ENCODE measurements at regions not wholly inside any gene's neighbourhood (a gene's known extent, or its start where the extent isn't known, plus 50 kb on each side); places are given as distances from the start of the nearest gene placed in this dataset.

DNA sequence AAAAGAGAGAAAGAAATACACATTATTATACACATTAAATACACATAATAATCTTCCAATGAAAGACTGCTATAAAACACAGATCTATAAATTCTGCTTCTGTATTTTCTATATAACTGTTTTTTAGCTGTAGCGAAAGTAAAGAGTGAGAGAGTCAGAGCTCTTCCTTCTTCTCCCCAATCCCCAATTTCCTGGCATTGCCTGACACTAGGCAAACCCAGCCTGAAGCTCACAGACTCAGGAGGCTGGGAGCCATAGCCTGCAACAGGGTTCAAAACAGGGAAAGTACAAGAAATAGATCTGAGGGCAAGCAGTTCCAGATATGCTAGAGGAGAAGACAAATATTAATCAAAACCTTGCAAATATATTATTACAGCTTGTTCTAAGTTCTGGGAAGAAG is 201.6 kb downstream of the HNRNPD start:
- TF ChIP-seq ZNF274 (IDR thresholded peaks at IDR 0.05; ENCODE audit: borderline replicate concordance, extremely low read depth, low read length): no peak
- no peak for TF ChIP-seq CHD1 (IDR thresholded peaks at IDR 0.05; ENCODE audit: low read depth, low read length)
- no peak overlapping the region for H3K14ac ChIP-seq (ENCODE audit: insufficient read length)
- 100% methylated on average over 1 of the region's 1 CpG; no CpG with 5 or more reads in 1 of the 2 experiments for WGBS, 2 experiments (ENCODE audit: extremely low coverage in 1 of 2, insufficient coverage in 1 of 2, insufficient read length in 1 of 2, insufficient replicate concordance in 2 of 2, low coverage in 1 of 2, low lambda C conversion rate in 2 of 2, missing lambda C conversion rate in 1 of 2)

More for the DNA sequence above, 201.6 kb downstream of the HNRNPD start:
- Histone ChIP-seq H4K20me1 (replicated peaks in 1 of 2; ENCODE audit: control insufficient read depth in 1 of 2, insufficient read depth in 2 of 2, low read length in 2 of 2) (no peaks in the 10 kb centered on the region), H3K56ac (replicated peaks; ENCODE audit: insufficient read length, low read depth, low read length) (no peak overlapping the region), H3K4me3 (ENCODE audit: extremely low read depth in 1 of 4, insufficient read depth in 2 of 4, low read depth in 3 of 4, low read length in 4 of 4) (no peak overlapping the region), H3K23me2 (ENCODE audit: low read depth, low read length) (no peaks in the 10 kb centered on the region; the same call in 1 of the 2 replicates), H4K5ac (ENCODE audit: insufficient read length, low read depth, low read length) (no peak overlapping the region), H3K23ac (ENCODE audit: insufficient read length) (no peak overlapping the region), H3K4ac (replicated peaks; ENCODE audit: insufficient read length, low read depth, low read length) (no peak overlapping the region), H3K27me3 (replicated peaks in 1 of 4; ENCODE audit: control insufficient read depth in 3 of 4, extremely low read depth in 1 of 4, insufficient read depth in 3 of 4, low read length in 3 of 4) (no peaks in the 10 kb centered on the region), H2BK20ac (ENCODE audit: low read length) (no peak overlapping the region), H2BK15ac (ENCODE audit: low read length) (no peak overlapping the region), H2AFZ (ENCODE audit: low read length) (no peak overlapping the region), H3K27ac (ENCODE audit: low read depth, low read length) (no peak overlapping the region), H3K18ac (ENCODE audit: extremely low read depth, low read length) (no peak overlapping the region), H3K4me1 (replicated peaks in 1 of 4; ENCODE audit: control insufficient read depth in 3 of 4, insufficient read depth in 4 of 4, low read length in 3 of 4) (no peaks in the 10 kb centered on the region), H3K79me2 (ENCODE audit: control insufficient read depth in 1 of 2, insufficient read depth in 2 of 2, low read length in 2 of 2) (no peaks in the 10 kb centered on the region), H3K9me3 (ENCODE audit: insufficient read depth in 2 of 2, low read depth in 1 of 2, low read length in 1 of 2) (peaks cover 5 to 9% of the 10 kb centered on the region in 2 experiments; a peak in 3 of 4 replicates), H3K79me1 (ENCODE audit: low read depth, low read length) (no peaks in the 10 kb centered on the region), H3K9ac (replicated peaks in 1 of 4; ENCODE audit: extremely low read depth in 1 of 4, low read depth in 3 of 4, low read length in 3 of 4) (no peak overlapping the region), H2BK120ac (replicated peaks; ENCODE audit: low read depth, low read length) (no peak overlapping the region), H3K36me3 (ENCODE audit: control insufficient read depth in 2 of 4, insufficient read depth in 4 of 4, low read length in 3 of 4) (no peaks in the 10 kb centered on the region), H4K91ac (replicated peaks; ENCODE audit: insufficient read length, low read length) (no peak overlapping the region), H3K4me2 (ENCODE audit: insufficient read depth in 1 of 2, low read depth in 2 of 2, low read length in 2 of 2) (no peak overlapping the region), H4K8ac (ENCODE audit: extremely low read depth, insufficient read depth, low read length) (no peak overlapping the region), H2BK12ac (ENCODE audit: low read depth, low read length) (no peak overlapping the region), H2BK5ac (ENCODE audit: low read depth, low read length) (no peak overlapping the region), H2AK5ac (ENCODE audit: low read depth, low read length) (no peak overlapping the region)
- no peak for DNase-seq (ENCODE audit: low read depth in 1 of 2, low spot score in 2 of 2)
- ChIA-PET POLR2A (ENCODE audit: partially characterized antibody) (no interaction called here), CTCF (ENCODE audit: partially characterized antibody) (no interaction called here)
- no peak for FAIRE-seq

All from H1 (cell line).